Right lobe of liver (tissue), 4 donors: ENCODE measurements at regions not wholly inside any gene's neighbourhood (a gene's known extent, or its start where the extent isn't known, plus 50 kb on each side); places are given as distances from the start of the nearest gene placed in this dataset.

Experiments used
- POLR2A ChIP-seq: fragments of 450-650 bp; IDR thresholded peaks from one replicate; pipeline ENCODE4 v1.6.1; 2017; ENCODE audit warnings: antibody characterized with exemption, mild to moderate bottlenecking
- TF ChIP-seq, protein P1 (sequence below), 4 donors: fragments of 200-600 bp in 3 of 4; fragments of 450-650 bp in 1 of 4; IDR thresholded peaks; one replicate each; pipeline versions ENCODE4 v1.5.1 to v1.8.0; 2016 to 2022; ENCODE audit warnings: antibody characterized with exemption in 4 of 4, mild to moderate bottlenecking in 2 of 4
- donor health status: DM: no; HTN: no; CAD: no.
- donor health status: DM: no; HTN: no; CAD: no.
- donor health status: DM: no; HTN: yes; CAD: no.

DNA sequence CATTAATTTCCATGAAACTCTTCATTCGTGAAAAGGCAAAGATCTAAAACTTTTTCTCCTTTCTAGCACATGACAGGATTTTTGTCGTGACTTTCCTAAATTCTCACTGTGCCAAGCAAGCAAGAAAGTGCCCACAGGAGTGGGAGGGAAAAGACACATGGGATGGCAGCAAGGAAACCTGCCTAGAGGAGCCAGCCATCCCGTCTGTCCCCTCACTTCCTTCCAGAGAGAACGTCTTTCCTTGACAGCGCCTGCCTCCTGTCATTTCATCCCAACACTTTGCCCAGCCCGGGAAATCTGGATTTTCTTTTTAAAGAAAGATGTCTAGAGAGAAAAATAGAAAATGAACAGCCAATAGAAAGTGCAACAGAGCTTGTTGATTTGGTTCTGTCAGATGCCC, 200.6 kb upstream of the PTBP2 start:
- TF ChIP-seq, protein P1, sequence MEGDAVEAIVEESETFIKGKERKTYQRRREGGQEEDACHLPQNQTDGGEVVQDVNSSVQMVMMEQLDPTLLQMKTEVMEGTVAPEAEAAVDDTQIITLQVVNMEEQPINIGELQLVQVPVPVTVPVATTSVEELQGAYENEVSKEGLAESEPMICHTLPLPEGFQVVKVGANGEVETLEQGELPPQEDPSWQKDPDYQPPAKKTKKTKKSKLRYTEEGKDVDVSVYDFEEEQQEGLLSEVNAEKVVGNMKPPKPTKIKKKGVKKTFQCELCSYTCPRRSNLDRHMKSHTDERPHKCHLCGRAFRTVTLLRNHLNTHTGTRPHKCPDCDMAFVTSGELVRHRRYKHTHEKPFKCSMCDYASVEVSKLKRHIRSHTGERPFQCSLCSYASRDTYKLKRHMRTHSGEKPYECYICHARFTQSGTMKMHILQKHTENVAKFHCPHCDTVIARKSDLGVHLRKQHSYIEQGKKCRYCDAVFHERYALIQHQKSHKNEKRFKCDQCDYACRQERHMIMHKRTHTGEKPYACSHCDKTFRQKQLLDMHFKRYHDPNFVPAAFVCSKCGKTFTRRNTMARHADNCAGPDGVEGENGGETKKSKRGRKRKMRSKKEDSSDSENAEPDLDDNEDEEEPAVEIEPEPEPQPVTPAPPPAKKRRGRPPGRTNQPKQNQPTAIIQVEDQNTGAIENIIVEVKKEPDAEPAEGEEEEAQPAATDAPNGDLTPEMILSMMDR (IDR thresholded peaks at IDR 0.05): no peak
- no peak for TF ChIP-seq POLR2A
